Immature natural killer cell (primary cell): ENCODE measurements at regions not wholly inside any gene's neighbourhood (a gene's known extent, or its start where the extent isn't known, plus 50 kb on each side); places are given as distances from the start of the nearest gene placed in this dataset.

Source experiments
- DNase-seq, 3 donors: peaks; one replicate each; pipeline ENCODE4 v3.0.0; 2022; ENCODE audit warnings: mixed read lengths in 1 of 3
- H3K27ac Mint-ChIP-seq, 6 donors: one replicate each; pipeline ENCODE4 v1.8.0; 2020; ENCODE audit warnings: mixed read lengths in 6 of 6, mild to moderate bottlenecking in 5 of 6, inconsistent platforms in 4 of 6, moderate library complexity in 3 of 6
- H3K27me3 Mint-ChIP-seq, 3 donors: one replicate each; pipeline ENCODE4 v1.8.0; 2020 to 2021; ENCODE audit warnings: low read depth in 3 of 3, mild to moderate bottlenecking in 3 of 3, mixed read lengths in 3 of 3, moderate library complexity in 3 of 3, inconsistent platforms in 1 of 3
- H3K36me3 Mint-ChIP-seq, 3 donors: one replicate each; pipeline ENCODE4 v1.8.0; 2020; ENCODE audit warnings: mixed read lengths in 3 of 3, inconsistent platforms in 2 of 3, mild to moderate bottlenecking in 2 of 3
- H3K4me1 Mint-ChIP-seq, 2 donors: one replicate each; pipeline ENCODE4 v1.8.0; 2020; ENCODE audit warnings: inconsistent platforms in 2 of 2, mild to moderate bottlenecking in 2 of 2, mixed read lengths in 2 of 2, moderate library complexity in 1 of 2
- H3K4me3 Mint-ChIP-seq, 5 donors: one replicate each; pipeline ENCODE4 v1.8.0; 2020; ENCODE audit warnings: mild to moderate bottlenecking in 5 of 5, mixed read lengths in 5 of 5, inconsistent platforms in 3 of 5, moderate library complexity in 3 of 5
- H3K9me3 Mint-ChIP-seq, 6 donors: one replicate each; pipeline ENCODE4 v1.8.0; 2020; ENCODE audit warnings: mild to moderate bottlenecking in 6 of 6, mixed read lengths in 6 of 6, inconsistent platforms in 4 of 6, moderate library complexity in 3 of 6

DNA sequence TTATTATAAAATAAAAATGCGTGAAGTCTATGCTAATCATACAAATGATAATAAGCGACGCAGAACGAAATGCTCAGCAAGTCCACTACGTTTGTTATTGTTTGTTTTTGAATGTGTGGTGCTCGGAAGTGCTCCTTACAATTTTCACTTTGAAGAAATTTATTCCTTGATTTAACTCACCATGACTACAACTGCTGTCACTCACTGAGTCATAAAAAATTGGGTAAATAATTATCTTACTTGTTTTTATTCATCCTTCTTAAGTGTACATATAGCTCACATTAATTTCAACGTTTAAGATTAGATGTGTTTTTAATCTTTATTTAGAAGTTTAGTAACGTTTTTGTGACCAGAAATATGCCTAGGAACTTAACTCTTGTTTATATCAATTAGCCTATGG lies 66.7 kb upstream of the NANOGP8 start:
- H3K27ac Mint-ChIP-seq, result no peak overlapping the region
- H3K27me3 Mint-ChIP-seq, result no peaks in the 10 kb centered on the region
- peaks cover 0 to 2% (median 0%) of the 10 kb centered on the region in 6 donors for H3K9me3 Mint-ChIP-seq
- H3K4me3 Mint-ChIP-seq, result no peak overlapping the region
- no peaks in the 10 kb centered on the region for H3K4me1 Mint-ChIP-seq
- DNase-seq, result no peak
- no peaks in the 10 kb centered on the region for H3K36me3 Mint-ChIP-seq

DNA sequence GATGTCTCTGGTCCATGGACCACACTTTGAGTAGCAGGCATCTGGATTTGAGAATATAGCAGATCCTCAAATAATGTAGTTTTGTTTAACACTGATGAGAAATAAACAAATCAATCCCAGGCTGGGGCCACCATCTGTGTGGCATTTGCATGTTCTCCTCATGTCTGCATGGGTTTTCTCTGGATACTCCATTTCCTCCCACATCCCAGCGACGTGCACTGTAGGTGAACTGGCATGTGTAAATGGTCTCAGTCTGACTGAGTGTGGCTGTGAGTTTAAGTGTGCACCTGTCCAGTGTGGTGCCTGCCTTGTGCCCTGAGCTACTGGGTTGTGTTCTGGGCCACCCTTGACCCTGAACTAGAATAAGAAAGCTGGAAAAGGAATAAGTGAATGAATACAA lies 66.3 kb upstream of the NANOGP8 start:
- Mint-ChIP-seq H3K36me3 (no peaks in the 10 kb centered on the region), H3K4me3 (no peak overlapping the region), H3K27me3 (no peaks in the 10 kb centered on the region), H3K9me3 (peaks cover 0 to 2% (median 0%) of the 10 kb centered on the region in 6 donors), H3K27ac (no peak overlapping the region), H3K4me1 (no peaks in the 10 kb centered on the region)
- no peak for DNase-seq

DNA sequence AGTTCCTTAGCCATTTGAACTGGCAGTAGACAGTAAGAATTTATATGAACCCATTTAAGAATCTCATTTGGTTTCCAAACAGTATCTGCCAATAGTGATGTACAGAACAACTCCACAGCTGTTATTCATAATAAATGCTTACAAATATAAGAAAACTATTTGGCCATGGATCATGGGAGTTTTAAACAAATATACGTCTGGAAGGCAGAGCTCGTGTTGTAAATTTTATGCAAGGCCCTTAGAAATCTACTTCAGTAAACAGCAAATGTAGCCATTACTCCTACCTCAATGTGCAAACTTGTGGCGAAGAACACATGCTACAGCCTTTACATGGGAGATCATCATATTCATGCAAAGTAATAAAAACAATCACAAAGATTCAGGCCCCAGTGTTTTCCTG lies 65.3 kb upstream of the NANOGP8 start:
- Mint-ChIP-seq H3K36me3 (no peaks in the 10 kb centered on the region), H3K4me1 (no peaks in the 10 kb centered on the region)

DNA sequence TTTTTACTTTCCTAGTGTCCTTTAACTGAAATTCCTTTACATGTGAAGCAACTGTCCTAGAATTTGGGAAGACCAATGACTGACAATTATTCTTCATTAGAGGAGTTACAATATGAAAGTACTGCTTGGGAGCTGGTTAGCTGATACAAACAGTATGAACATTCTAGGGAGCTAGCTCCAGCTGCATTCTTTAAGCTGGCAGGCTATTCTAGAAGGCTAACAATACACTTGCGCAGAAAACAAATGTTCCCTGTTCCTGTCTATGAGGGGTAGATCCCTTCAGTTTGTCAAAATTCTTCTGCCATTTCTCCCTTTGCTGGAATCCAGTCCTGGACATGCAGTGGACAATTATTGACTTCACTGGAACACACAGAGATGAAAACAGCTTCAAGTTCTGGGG lies 60.2 kb upstream of the NANOGP8 start:
- H3K27me3 Mint-ChIP-seq, result peaks cover 0 to 2% (median 0%) of the 10 kb centered on the region in 3 donors
- H3K9me3 Mint-ChIP-seq, result peaks cover 0 to 4% (median 2%) of the 10 kb centered on the region in 6 donors
- H3K36me3 Mint-ChIP-seq, result no peaks in the 10 kb centered on the region
- H3K4me1 Mint-ChIP-seq, result no peaks in the 10 kb centered on the region
- no peak overlapping the region for H3K27ac Mint-ChIP-seq
- DNase-seq, result no peak
- no peak overlapping the region for H3K4me3 Mint-ChIP-seq

More for the DNA sequence above, 65.3 kb upstream of the NANOGP8 start:
- no peaks in the 10 kb centered on the region for H3K27me3 Mint-ChIP-seq
- no peak overlapping the region for H3K27ac Mint-ChIP-seq
- peaks cover 0 to 2% (median 0%) of the 10 kb centered on the region in 6 donors for H3K9me3 Mint-ChIP-seq
- H3K4me3 Mint-ChIP-seq, result no peak overlapping the region
- no peak for DNase-seq

DNA sequence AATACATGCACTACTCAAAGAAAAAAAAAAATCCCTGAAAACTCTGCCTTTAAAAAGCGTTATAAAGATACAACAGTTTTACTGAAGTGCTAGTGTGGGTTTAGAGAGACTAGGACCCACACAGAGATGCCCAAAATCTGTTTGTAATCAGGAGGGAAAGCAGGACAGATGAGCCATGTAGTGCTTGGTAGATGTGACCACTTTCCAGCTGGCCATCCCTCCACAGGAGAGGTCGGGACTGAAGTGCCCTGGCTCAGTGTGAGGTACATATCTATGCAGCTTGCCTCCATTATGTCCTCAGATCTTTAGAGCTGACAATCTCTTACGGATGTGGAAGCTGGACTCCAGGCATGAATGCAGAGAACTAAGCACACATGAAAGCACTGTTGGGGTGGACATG lies 57.5 kb upstream of the NANOGP8 start:
- H3K27ac Mint-ChIP-seq, result no peak overlapping the region

GRCh38 chr15:35141743-35142471 lies 56.8 kb upstream of the NANOGP8 start:
- Mint-ChIP-seq H3K4me1 (no peaks in the 10 kb centered on the region), H3K4me3 (no peak overlapping the region), H3K27ac (no peak overlapping the region), H3K27me3 (peaks cover 0 to 2% (median 0%) of the 10 kb centered on the region in 3 donors), H3K36me3 (no peaks in the 10 kb centered on the region), H3K9me3 (peaks cover 0 to 4% (median under 1%) of the 10 kb centered on the region in 6 donors)
- no peak for DNase-seq

More for the DNA sequence above, 57.5 kb upstream of the NANOGP8 start:
- H3K36me3 Mint-ChIP-seq, result no peaks in the 10 kb centered on the region
- H3K27me3 Mint-ChIP-seq, result peaks cover 0 to 2% (median 0%) of the 10 kb centered on the region in 3 donors
- peaks cover 0 to 4% (median under 1%) of the 10 kb centered on the region in 6 donors for H3K9me3 Mint-ChIP-seq
- no peak overlapping the region for H3K4me3 Mint-ChIP-seq
- no peaks in the 10 kb centered on the region for H3K4me1 Mint-ChIP-seq
- DNase-seq, result no peak

DNA sequence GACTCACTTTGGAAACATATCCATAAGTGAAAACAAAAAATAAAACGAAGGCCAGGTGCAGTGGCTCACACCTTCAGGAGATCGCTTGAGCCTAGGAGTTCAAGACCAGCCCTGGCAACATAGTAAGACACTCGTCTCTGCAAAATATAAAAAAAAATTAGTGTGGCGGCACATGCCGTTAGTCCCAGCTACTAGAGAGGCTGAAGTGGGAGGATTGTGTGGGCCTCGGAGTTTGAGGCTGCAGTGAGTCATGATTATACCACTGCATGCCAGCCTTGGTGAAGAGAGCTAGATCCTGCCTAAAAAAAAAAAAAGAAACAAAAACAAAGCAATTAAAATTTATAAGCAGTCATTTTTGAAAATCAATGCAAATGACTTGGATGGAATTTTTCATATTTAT lies 54.7 kb upstream of the NANOGP8 start:
- Mint-ChIP-seq H3K27ac (no peak overlapping the region), H3K4me3 (no peak overlapping the region), H3K27me3 (peaks cover 0 to 2% (median 0%) of the 10 kb centered on the region in 3 donors), H3K9me3 (peaks cover 0 to 4% (median 2%) of the 10 kb centered on the region in 6 donors), H3K4me1 (no peaks in the 10 kb centered on the region), H3K36me3 (no peaks in the 10 kb centered on the region)
- DNase-seq, result no peak

GRCh38 chr15:35137190-35137574 lies 52.1 kb upstream of the NANOGP8 start:
- H3K9me3 Mint-ChIP-seq, result peaks cover 0 to 13% (median 3%) of the 10 kb centered on the region in 6 donors
- H3K36me3 Mint-ChIP-seq, result no peaks in the 10 kb centered on the region
- no peak for DNase-seq
- H3K27me3 Mint-ChIP-seq, result peaks cover 0 to 3% (median 0%) of the 10 kb centered on the region in 3 donors
- no peak overlapping the region for H3K27ac Mint-ChIP-seq
- H3K4me3 Mint-ChIP-seq, result no peak overlapping the region
- H3K4me1 Mint-ChIP-seq, result no peaks in the 10 kb centered on the region

DNA sequence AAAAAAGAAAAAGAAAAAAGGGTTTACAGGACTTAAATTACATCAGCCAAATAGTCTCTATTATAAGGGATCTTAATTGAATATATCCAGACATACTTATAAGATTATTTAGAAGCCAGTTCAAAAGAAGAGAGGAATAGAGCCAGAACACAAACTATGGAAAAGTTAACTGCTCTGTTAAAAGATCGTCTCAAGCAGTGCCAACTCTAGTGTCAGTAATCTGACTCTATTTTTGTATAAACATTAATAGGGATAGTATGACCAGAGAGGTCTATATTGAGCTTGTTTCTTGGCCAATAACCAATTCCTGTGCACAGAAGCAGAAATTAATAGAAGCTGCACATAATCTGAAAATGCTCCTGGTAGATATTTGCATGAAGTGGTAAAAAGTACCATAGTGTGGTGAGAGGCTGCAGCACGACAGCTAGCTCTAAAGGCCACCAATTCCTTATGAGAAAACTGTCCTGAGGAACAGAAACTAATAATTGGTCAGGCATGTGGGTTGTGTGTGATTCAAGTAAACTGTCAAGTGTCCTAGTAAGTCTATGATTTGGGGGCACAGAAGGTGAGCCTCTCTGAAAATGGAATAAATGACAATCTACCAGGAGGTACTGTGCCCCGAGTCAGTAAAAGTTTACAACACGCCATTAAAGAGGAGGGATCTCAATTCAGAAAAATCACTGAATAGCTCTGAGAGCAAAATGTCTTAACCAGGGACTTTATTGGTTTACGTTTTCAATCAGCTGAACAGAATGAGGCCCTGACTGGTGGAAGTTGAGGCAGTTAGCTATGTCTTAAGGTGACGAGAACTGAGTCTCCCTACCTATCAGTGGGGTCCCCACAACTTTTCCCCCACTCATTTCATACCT lies 51.5 kb upstream of the NANOGP8 start:
- peaks cover 1 to 18% (median 4%) of the 10 kb centered on the region in 6 donors for H3K9me3 Mint-ChIP-seq
- H3K27me3 Mint-ChIP-seq, result peaks cover 0 to 3% (median 2%) of the 10 kb centered on the region in 3 donors
- H3K36me3 Mint-ChIP-seq, result no peaks in the 10 kb centered on the region
- no peak overlapping the region for H3K4me3 Mint-ChIP-seq
- H3K4me1 Mint-ChIP-seq, result no peaks in the 10 kb centered on the region
- no peak for DNase-seq
- no peak overlapping the region for H3K27ac Mint-ChIP-seq
